GM23338 (cell line): ENCODE measurements at regions not wholly inside any gene's neighbourhood (a gene's known extent, or its start where the extent isn't known, plus 50 kb on each side); places are given as distances from the start of the nearest gene placed in this dataset.

Experiments used
- ATAC-seq: fragments of 200-7000 bp; cut with Tn5 transposase; 3 replicates; pipeline ENCODE4 v1.9.1; 2020
- DNase-seq: peaks from one replicate; pipeline ENCODE4 v3.0.0-alpha.2; 2015; ENCODE audit warnings: low spot score
- H2AFZ ChIP-seq: fragments of 200-600 bp; sonication (generic); 2 replicates; pipeline ENCODE4 v1.8.0; 2016; ENCODE audit warnings: antibody characterized with exemption, mild to moderate bottlenecking, moderate library complexity
- H3F3A ChIP-seq: fragments of 200-600 bp; sonication (generic); replicated peaks from 2 replicates; pipeline ENCODE4 v1.8.0; 2017; ENCODE audit warnings: antibody characterized with exemption, mixed run types, low read depth
- H3K27ac ChIP-seq: fragments of 200-600 bp; sonication (generic); 2 replicates; pipeline ENCODE4 v1.6.1; 2016; ENCODE audit warnings: low read depth
- H3K27me3 ChIP-seq: fragments of 200-600 bp; sonication (generic); 2 replicates; pipeline ENCODE4 v1.8.0; 2016; ENCODE audit warnings: mild to moderate bottlenecking, mixed run types, moderate library complexity; ENCODE audit not compliant: insufficient read depth
- H3K36me3 ChIP-seq: fragments of 200-600 bp; sonication (generic); 2 replicates; pipeline ENCODE4 v1.8.0; 2016; ENCODE audit warnings: mild to moderate bottlenecking; ENCODE audit not compliant: insufficient read depth
- H3K4me1 ChIP-seq: fragments of 200-600 bp; sonication (generic); 2 replicates; pipeline ENCODE4 v1.8.0; 2016; ENCODE audit warnings: mild to moderate bottlenecking, moderate library complexity; ENCODE audit not compliant: insufficient read depth
- H3K4me2 ChIP-seq: fragments of 200-600 bp; sonication (generic); 2 replicates; pipeline ENCODE4 v1.7.1; 2017; ENCODE audit warnings: mixed run types
- H3K4me3 ChIP-seq: fragments of 200-600 bp; sonication (generic); 2 replicates; pipeline ENCODE4 v1.6.1; 2016; ENCODE audit warnings: mixed run types
- H3K79me2 ChIP-seq: fragments of 200-600 bp; sonication (generic); replicated peaks from 2 replicates; pipeline ENCODE4 v1.8.0; 2017; ENCODE audit warnings: mild to moderate bottlenecking; ENCODE audit not compliant: insufficient read depth
- H3K9me2 ChIP-seq: fragments of 200-600 bp; sonication (generic); 2 replicates; pipeline ENCODE4 v1.8.0; 2017; ENCODE audit not compliant: insufficient read depth
- H4K20me1 ChIP-seq: fragments of 200-600 bp; sonication (generic); replicated peaks from 2 replicates; pipeline ENCODE4 v1.8.0; 2017; ENCODE audit warnings: mild to moderate bottlenecking; ENCODE audit not compliant: insufficient read depth
- H3K27ac Mint-ChIP-seq: 2 replicates; pipeline ENCODE4 v1.8.0; 2020; ENCODE audit warnings: inconsistent platforms, mild to moderate bottlenecking, moderate library complexity, mixed read lengths
- H3K27me3 Mint-ChIP-seq: 3 replicates; pipeline ENCODE4 v1.8.0; 2022; ENCODE audit warnings: low read depth, mild to moderate bottlenecking, moderate library complexity, mixed read lengths, inconsistent platforms; ENCODE audit not compliant: insufficient read depth, poor library complexity
- H3K36me3 Mint-ChIP-seq: 3 replicates; pipeline ENCODE4 v1.8.0; 2021; ENCODE audit warnings: low read depth, mild to moderate bottlenecking, inconsistent platforms, moderate library complexity, mixed read lengths
- H3K4me1 Mint-ChIP-seq: 3 replicates; pipeline ENCODE4 v1.8.0; 2020; ENCODE audit warnings: mild to moderate bottlenecking, inconsistent platforms, mixed read lengths
- H3K4me3 Mint-ChIP-seq: 3 replicates; pipeline ENCODE4 v1.8.0; 2021; ENCODE audit warnings: moderate library complexity, mild to moderate bottlenecking, inconsistent platforms, mixed read lengths
- H3K9me3 Mint-ChIP-seq: 3 replicates; pipeline ENCODE4 v1.8.0; 2020; ENCODE audit warnings: moderate library complexity, mild to moderate bottlenecking, inconsistent platforms, mixed read lengths
- CREB1 ChIP-seq: fragments of 250-450 bp; sonication (Bioruptor Pico); IDR thresholded peaks from 2 replicates; pipeline ENCODE4 v1.5.0; 2020; ENCODE audit warnings: low read depth, mild to moderate bottlenecking, moderate library complexity
- EZH2 ChIP-seq: fragments of 200-600 bp; sonication (generic); IDR thresholded peaks from one replicate; pipeline ENCODE4 v1.8.0; 2017; ENCODE audit warnings: antibody characterized with exemption, mild to moderate bottlenecking, low read depth; ENCODE audit not compliant: unreplicated experiment
- EZH2phosphoT487 ChIP-seq: fragments of 200-600 bp; sonication (generic); IDR thresholded peaks from one replicate; pipeline ENCODE4 v1.8.1; 2018; ENCODE audit warnings: antibody characterized with exemption; ENCODE audit not compliant: unreplicated experiment
- JUNB ChIP-seq: IDR thresholded peaks from one replicate; pipeline ENCODE4 v1.6.1; 2016; ENCODE audit warnings: antibody characterized with exemption; ENCODE audit not compliant: unreplicated experiment
- NANOG ChIP-seq: IDR thresholded peaks from 2 replicates; pipeline ENCODE4 v1.6.1; 2016; ENCODE audit warnings: antibody characterized with exemption, borderline replicate concordance
- POLR2AphosphoS5 ChIP-seq: IDR thresholded peaks from 2 replicates; pipeline ENCODE4 v1.6.1; 2016; ENCODE audit warnings: antibody characterized with exemption, low read depth
- STAT1 ChIP-seq: IDR thresholded peaks from one replicate; pipeline ENCODE4 v1.6.1; 2016; ENCODE audit warnings: antibody characterized with exemption; ENCODE audit not compliant: unreplicated experiment
- ZNF114 ChIP-seq: fragments of 250-450 bp; sonication (Bioruptor Pico); IDR thresholded peaks from 2 replicates; pipeline ENCODE4 v1.5.0; 2020; ENCODE audit warnings: mild to moderate bottlenecking, moderate library complexity
- ZNF331 ChIP-seq: fragments of 250-450 bp; sonication (Bioruptor Pico); IDR thresholded peaks from 2 replicates; pipeline ENCODE4 v1.5.0; 2020; ENCODE audit warnings: low read depth, mild to moderate bottlenecking, moderate library complexity
- TF ChIP-seq, protein P1 (sequence below), 2 experiments: fragments of 200-600 bp in 1 of 2; sonication (generic) in 1 of 2; conservative IDR thresholded peaks; 2 replicates each; pipeline versions ENCODE4 v1.5.1 to v1.6.1; 2016 to 2017; ENCODE audit warnings: antibody characterized with exemption in 2 of 2, low read depth in 2 of 2, mild to moderate bottlenecking in 2 of 2, moderate library complexity in 1 of 2
- TF ChIP-seq, protein P2 (sequence below): IDR thresholded peaks from 2 replicates; pipeline ENCODE4 v1.6.1; 2016; ENCODE audit warnings: antibody characterized with exemption
- TF ChIP-seq, protein P3 (sequence below): IDR thresholded peaks from one replicate; pipeline ENCODE4 v1.6.1; 2018; ENCODE audit warnings: antibody characterized with exemption; ENCODE audit not compliant: unreplicated experiment

DNA sequence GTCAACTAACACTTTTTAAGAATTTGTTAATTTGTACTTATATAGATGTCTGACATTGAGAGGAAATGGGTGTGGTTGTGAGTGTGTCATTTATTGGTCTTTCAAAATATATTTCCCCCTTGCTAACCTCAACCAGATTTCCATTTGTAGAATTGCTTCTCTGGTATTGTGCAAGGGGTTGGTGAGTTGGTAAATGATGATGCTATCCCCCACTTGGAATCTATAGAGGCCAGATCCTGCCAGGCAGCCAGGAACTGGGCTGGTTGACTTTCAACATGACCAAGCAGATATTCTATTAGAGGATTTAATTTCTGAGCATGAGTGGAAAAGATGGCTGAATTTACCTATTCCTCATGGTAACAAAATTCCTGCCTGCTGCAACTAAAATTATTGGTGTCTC lies 306.6 kb upstream of the KIF2A start:
- no peak for TF ChIP-seq CREB1
- Histone ChIP-seq H3K36me3 (no peaks in the 10 kb centered on the region), H3F3A (no peaks in the 10 kb centered on the region), H3K4me1 (no peaks in the 10 kb centered on the region), H3K79me2 (no peaks in the 10 kb centered on the region), H3K4me2 (no peak overlapping the region), H3K27me3 (no peaks in the 10 kb centered on the region), H4K20me1 (no peaks in the 10 kb centered on the region), H3K27ac (no peak overlapping the region), H2AFZ (no peak overlapping the region), H3K4me3 (no peak overlapping the region), H3K9me2 (peaks cover 8% of the 10 kb centered on the region)
- Mint-ChIP-seq H3K36me3 (no peaks in the 10 kb centered on the region), H3K9me3 (no peaks in the 10 kb centered on the region), H3K4me3 (no peak overlapping the region), H3K27me3 (no peaks in the 10 kb centered on the region), H3K4me1 (no peaks in the 10 kb centered on the region; the same call in 2 of the 3 replicates), H3K27ac (no peak overlapping the region)
- DNase-seq: no peak
- no peak for ATAC-seq

DNA sequence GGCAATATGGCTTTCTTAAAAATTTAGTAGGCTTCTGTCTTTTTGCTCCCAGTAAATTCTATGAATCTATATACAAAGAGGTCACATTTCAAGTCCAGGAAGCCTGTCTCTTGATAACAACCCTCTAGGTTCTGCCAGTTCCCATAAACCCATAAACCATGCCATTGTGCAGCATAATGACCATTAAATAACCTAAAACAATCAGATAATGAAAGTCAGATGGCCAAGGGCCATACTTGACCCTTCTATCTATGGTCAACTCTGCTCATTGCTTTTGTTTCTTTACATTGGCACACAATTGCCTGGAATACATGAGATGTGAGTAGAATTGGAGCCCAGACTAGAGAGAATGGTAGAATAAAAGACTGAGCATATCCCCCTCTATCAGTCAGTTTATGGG lies 305.4 kb upstream of the KIF2A start:
- no peaks in the 10 kb centered on the region for H3K79me2 ChIP-seq
- peaks cover 14% of the 10 kb centered on the region for H3K9me2 ChIP-seq
- no peak for ATAC-seq
- DNase-seq: no peak
- no peaks in the 10 kb centered on the region for H3K27me3 ChIP-seq
- no peak overlapping the region for H3K4me3 ChIP-seq
- no peaks in the 10 kb centered on the region for H3K27me3 Mint-ChIP-seq
- no peak overlapping the region for H2AFZ ChIP-seq
- H3K9me3 Mint-ChIP-seq: no peaks in the 10 kb centered on the region; the same call in 2 of the 3 replicates
- no peak overlapping the region for H3K27ac Mint-ChIP-seq
- H3K4me2 ChIP-seq: no peak overlapping the region
- H3K36me3 ChIP-seq: no peaks in the 10 kb centered on the region
- no peaks in the 10 kb centered on the region for H3F3A ChIP-seq
- H3K4me1 Mint-ChIP-seq: no peaks in the 10 kb centered on the region
- no peaks in the 10 kb centered on the region for H3K36me3 Mint-ChIP-seq
- H4K20me1 ChIP-seq: no peaks in the 10 kb centered on the region
- H3K4me3 Mint-ChIP-seq: no peak overlapping the region
- H3K27ac ChIP-seq: no peak overlapping the region
- no peaks in the 10 kb centered on the region for H3K4me1 ChIP-seq
- TF ChIP-seq POLR2AphosphoS5 (no peak), EZH2phosphoT487 (no peak), CREB1 (no peak), NANOG (no peak), JUNB (no peak), EZH2 (no peak), ZNF114 (no peak), ZNF331 (no peak), STAT1 (no peak)
- TF ChIP-seq, protein P1, sequence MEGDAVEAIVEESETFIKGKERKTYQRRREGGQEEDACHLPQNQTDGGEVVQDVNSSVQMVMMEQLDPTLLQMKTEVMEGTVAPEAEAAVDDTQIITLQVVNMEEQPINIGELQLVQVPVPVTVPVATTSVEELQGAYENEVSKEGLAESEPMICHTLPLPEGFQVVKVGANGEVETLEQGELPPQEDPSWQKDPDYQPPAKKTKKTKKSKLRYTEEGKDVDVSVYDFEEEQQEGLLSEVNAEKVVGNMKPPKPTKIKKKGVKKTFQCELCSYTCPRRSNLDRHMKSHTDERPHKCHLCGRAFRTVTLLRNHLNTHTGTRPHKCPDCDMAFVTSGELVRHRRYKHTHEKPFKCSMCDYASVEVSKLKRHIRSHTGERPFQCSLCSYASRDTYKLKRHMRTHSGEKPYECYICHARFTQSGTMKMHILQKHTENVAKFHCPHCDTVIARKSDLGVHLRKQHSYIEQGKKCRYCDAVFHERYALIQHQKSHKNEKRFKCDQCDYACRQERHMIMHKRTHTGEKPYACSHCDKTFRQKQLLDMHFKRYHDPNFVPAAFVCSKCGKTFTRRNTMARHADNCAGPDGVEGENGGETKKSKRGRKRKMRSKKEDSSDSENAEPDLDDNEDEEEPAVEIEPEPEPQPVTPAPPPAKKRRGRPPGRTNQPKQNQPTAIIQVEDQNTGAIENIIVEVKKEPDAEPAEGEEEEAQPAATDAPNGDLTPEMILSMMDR (conservative IDR thresholded peaks at IDR 0.05; ENCODE audit: low read depth in 2 of 2): no peak
- TF ChIP-seq, protein P2, sequence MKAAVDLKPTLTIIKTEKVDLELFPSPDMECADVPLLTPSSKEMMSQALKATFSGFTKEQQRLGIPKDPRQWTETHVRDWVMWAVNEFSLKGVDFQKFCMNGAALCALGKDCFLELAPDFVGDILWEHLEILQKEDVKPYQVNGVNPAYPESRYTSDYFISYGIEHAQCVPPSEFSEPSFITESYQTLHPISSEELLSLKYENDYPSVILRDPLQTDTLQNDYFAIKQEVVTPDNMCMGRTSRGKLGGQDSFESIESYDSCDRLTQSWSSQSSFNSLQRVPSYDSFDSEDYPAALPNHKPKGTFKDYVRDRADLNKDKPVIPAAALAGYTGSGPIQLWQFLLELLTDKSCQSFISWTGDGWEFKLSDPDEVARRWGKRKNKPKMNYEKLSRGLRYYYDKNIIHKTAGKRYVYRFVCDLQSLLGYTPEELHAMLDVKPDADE: no peak
- TF ChIP-seq, protein P3, sequence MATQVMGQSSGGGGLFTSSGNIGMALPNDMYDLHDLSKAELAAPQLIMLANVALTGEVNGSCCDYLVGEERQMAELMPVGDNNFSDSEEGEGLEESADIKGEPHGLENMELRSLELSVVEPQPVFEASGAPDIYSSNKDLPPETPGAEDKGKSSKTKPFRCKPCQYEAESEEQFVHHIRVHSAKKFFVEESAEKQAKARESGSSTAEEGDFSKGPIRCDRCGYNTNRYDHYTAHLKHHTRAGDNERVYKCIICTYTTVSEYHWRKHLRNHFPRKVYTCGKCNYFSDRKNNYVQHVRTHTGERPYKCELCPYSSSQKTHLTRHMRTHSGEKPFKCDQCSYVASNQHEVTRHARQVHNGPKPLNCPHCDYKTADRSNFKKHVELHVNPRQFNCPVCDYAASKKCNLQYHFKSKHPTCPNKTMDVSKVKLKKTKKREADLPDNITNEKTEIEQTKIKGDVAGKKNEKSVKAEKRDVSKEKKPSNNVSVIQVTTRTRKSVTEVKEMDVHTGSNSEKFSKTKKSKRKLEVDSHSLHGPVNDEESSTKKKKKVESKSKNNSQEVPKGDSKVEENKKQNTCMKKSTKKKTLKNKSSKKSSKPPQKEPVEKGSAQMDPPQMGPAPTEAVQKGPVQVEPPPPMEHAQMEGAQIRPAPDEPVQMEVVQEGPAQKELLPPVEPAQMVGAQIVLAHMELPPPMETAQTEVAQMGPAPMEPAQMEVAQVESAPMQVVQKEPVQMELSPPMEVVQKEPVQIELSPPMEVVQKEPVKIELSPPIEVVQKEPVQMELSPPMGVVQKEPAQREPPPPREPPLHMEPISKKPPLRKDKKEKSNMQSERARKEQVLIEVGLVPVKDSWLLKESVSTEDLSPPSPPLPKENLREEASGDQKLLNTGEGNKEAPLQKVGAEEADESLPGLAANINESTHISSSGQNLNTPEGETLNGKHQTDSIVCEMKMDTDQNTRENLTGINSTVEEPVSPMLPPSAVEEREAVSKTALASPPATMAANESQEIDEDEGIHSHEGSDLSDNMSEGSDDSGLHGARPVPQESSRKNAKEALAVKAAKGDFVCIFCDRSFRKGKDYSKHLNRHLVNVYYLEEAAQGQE: no peak
